Neural cell (in vitro differentiated cells): ENCODE measurements at regions not wholly inside any gene's neighbourhood (a gene's known extent, or its start where the extent isn't known, plus 50 kb on each side); places are given as distances from the start of the nearest gene placed in this dataset.

Experiments used
- POLR2AphosphoS5 ChIP-seq: IDR thresholded peaks from 2 replicates; pipeline ENCODE4 v1.6.1; 2012
- SMC3 ChIP-seq: fragments of 450-650 bp; conservative IDR thresholded peaks from 2 replicates; pipeline ENCODE4 v1.6.1; 2014; ENCODE audit warnings: antibody characterized with exemption, mild to moderate bottlenecking, moderate library complexity; ENCODE audit not compliant: poor library complexity
- TF ChIP-seq, protein P1 (sequence below): fragments of 450-650 bp; IDR thresholded peaks from 2 replicates; pipeline ENCODE4 v1.5.1; 2014; ENCODE audit warnings: antibody characterized with exemption, mild to moderate bottlenecking, moderate library complexity; ENCODE audit not compliant: poor library complexity, severe bottlenecking

DNA sequence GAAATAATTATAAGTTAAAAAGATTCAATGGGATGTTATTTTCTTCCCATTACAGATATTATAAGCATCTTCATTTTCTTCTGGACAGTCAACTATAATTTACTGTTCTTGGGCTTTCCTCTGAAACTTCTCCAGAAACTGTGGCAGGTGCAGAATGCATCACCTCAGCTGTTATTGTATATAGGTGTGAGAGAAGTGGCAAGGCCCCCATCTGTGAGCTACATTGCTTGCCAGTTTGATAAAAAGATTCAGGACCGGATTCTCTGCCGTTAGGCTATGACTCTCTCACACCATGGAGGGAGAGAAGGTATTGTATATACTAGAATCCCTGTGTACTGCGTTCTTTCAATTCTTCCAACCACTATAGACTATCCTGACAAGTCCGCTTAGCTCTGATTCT, 135.8 kb upstream of the CENPW start:
- TF ChIP-seq, protein P1, sequence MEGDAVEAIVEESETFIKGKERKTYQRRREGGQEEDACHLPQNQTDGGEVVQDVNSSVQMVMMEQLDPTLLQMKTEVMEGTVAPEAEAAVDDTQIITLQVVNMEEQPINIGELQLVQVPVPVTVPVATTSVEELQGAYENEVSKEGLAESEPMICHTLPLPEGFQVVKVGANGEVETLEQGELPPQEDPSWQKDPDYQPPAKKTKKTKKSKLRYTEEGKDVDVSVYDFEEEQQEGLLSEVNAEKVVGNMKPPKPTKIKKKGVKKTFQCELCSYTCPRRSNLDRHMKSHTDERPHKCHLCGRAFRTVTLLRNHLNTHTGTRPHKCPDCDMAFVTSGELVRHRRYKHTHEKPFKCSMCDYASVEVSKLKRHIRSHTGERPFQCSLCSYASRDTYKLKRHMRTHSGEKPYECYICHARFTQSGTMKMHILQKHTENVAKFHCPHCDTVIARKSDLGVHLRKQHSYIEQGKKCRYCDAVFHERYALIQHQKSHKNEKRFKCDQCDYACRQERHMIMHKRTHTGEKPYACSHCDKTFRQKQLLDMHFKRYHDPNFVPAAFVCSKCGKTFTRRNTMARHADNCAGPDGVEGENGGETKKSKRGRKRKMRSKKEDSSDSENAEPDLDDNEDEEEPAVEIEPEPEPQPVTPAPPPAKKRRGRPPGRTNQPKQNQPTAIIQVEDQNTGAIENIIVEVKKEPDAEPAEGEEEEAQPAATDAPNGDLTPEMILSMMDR = no peak
- TF ChIP-seq POLR2AphosphoS5 (no peak), SMC3 (no peak)
